SK-N-SH (cell line): ENCODE measurements at regions not wholly inside any gene's neighbourhood (a gene's known extent, or its start where the extent isn't known, plus 50 kb on each side); places are given as distances from the start of the nearest gene placed in this dataset.

Source experiments
- CTCF ChIA-PET: fragments of 300-600, 350-600 bp; formaldehyde crosslinking; extraction: SDS; loops from one replicate; lab custom pipeline; 2021; lab: Yijun Ruan, JAX
- POLR2A ChIA-PET: fragments of 350-600 bp; sonication (Branson Sonifier 250); formaldehyde crosslinking; extraction: SDS; loops from one replicate; lab custom pipeline; 2020; ENCODE audit warnings: antibody characterized with exemption, inconsistent platforms; lab: Yijun Ruan, JAX
- DNase-seq: peaks from one replicate; pipeline ENCODE4 v3.0.0; 2012
- H2AFZ ChIP-seq: fragments of 200-600 bp; sonication (generic); 2 replicates; pipeline ENCODE4 v1.8.1; 2016; ENCODE audit warnings: antibody characterized with exemption, mild to moderate bottlenecking, low read depth
- H3F3A ChIP-seq: fragments of 200-600 bp; sonication (generic); replicated peaks from 2 replicates; pipeline ENCODE3; 2016; ENCODE audit warnings: antibody characterized with exemption, mild to moderate bottlenecking; ENCODE audit not compliant: insufficient read depth
- H3K27ac ChIP-seq, 2 experiments: fragments of 200-500 bp in 1 of 2; fragments of 200-600 bp in 1 of 2; sonication (Bioruptor generic) in 1 of 2; sonication (generic), shearing (Covaris generic) in 1 of 2; 2 replicates each; pipeline versions ENCODE4 v1.5.1 to v1.6.1; 2014 to 2016; ENCODE audit warnings: low read depth in 2 of 2, inconsistent platforms in 1 of 2, low read length in 1 of 2, mild to moderate bottlenecking in 1 of 2, mixed read lengths in 1 of 2
- H3K27me3 ChIP-seq: fragments of 200-600 bp; sonication (generic), shearing (Covaris generic); 2 replicates; pipeline ENCODE4 v1.6.1; 2016; ENCODE audit warnings: mixed run types; ENCODE audit not compliant: insufficient read depth
- H3K36me3 ChIP-seq, 2 experiments: fragments of 200-500 bp in 1 of 2; fragments of 200-600 bp in 1 of 2; sonication (Bioruptor generic) in 1 of 2; sonication (generic) in 1 of 2; replicated peaks in 1 of 2; 2 replicates each; pipeline versions ENCODE3 to v1.5.1; 2014 to 2016; ENCODE audit warnings: low read length in 1 of 2, mild to moderate bottlenecking in 1 of 2; ENCODE audit not compliant: insufficient read depth in 2 of 2, control insufficient read depth in 1 of 2
- H3K4me1 ChIP-seq, 2 experiments: fragments of 200-500 bp in 1 of 2; fragments of 200-600 bp in 1 of 2; sonication (Bioruptor generic) in 1 of 2; sonication (generic), shearing (Covaris generic) in 1 of 2; 2 replicates each; pipeline versions ENCODE4 v1.5.1 to v1.6.1; 2014 to 2016; ENCODE audit warnings: low read depth in 1 of 2, low read length in 1 of 2, mixed run types in 1 of 2; ENCODE audit not compliant: insufficient read depth in 2 of 2, control insufficient read depth in 1 of 2
- H3K4me2 ChIP-seq: fragments of 200-600 bp; sonication (generic), shearing (Covaris generic); 2 replicates; pipeline ENCODE4 v1.6.1; 2017; ENCODE audit warnings: mixed run types
- H3K4me3 ChIP-seq, 2 experiments: fragments of 200-500 bp in 1 of 2; fragments of 200-600 bp in 1 of 2; sonication (Bioruptor generic) in 1 of 2; sonication (generic), shearing (Covaris generic) in 1 of 2; 2 replicates each; pipeline versions ENCODE4 v1.5.1 to v1.8.1; 2014 to 2016; ENCODE audit warnings: low read depth in 2 of 2, inconsistent platforms in 1 of 2, low read length in 1 of 2, mild to moderate bottlenecking in 1 of 2, mixed read lengths in 1 of 2, moderate library complexity in 1 of 2
- H3K79me2 ChIP-seq: fragments of 200-600 bp; sonication (generic); 2 replicates; pipeline ENCODE4 v1.8.1; 2017; ENCODE audit warnings: mild to moderate bottlenecking; ENCODE audit not compliant: insufficient read depth
- H3K9ac ChIP-seq: fragments of 200-600 bp; sonication (generic); 2 replicates; pipeline ENCODE4 v1.6.1; 2017; ENCODE audit warnings: mixed run types
- H3K9me2 ChIP-seq: fragments of 200-600 bp; sonication (generic); 2 replicates; pipeline ENCODE4 v1.6.1; 2017; ENCODE audit warnings: mixed run types
- H3K9me3 ChIP-seq: fragments of 200-600 bp; sonication (generic); 2 replicates; pipeline ENCODE4 v1.6.1; 2017; ENCODE audit warnings: mixed run types, mild to moderate bottlenecking, moderate library complexity
- H4K20me1 ChIP-seq: fragments of 200-600 bp; sonication (generic); 2 replicates; pipeline ENCODE4 v1.6.1; 2017; ENCODE audit warnings: mild to moderate bottlenecking, mixed run types; ENCODE audit not compliant: insufficient read depth
- CHD2 ChIP-seq: fragments of 150-350 bp; IDR thresholded peaks from 2 replicates; pipeline ENCODE4 v1.6.1; 2018; ENCODE audit warnings: low read length; ENCODE audit not compliant: partially characterized antibody
- CTCF ChIP-seq: fragments of 200-600 bp; sonication (generic); IDR thresholded peaks from 2 replicates; pipeline ENCODE4 v1.6.1; 2017; ENCODE audit warnings: antibody characterized with exemption, mild to moderate bottlenecking, moderate library complexity
- ELF1 ChIP-seq: IDR thresholded peaks from 2 replicates; pipeline ENCODE4 v1.4.0; 2012
- EP300 ChIP-seq, 2 experiments: IDR thresholded peaks; 2 replicates each; pipeline versions ENCODE4 v1.4.0 to v1.6.1; 2012; ENCODE audit warnings: borderline replicate concordance in 1 of 2, low read depth in 1 of 2, low read length in 1 of 2
- FOXJ3 ChIP-seq: sonication (generic); formaldehyde crosslinking; IDR thresholded peaks from 2 replicates; pipeline ENCODE4 v1.5.1; 2020; ENCODE audit warnings: mild to moderate bottlenecking, missing genetic modification reagents
- GABPA ChIP-seq: IDR thresholded peaks from 2 replicates; pipeline ENCODE4 v1.4.0; 2012; ENCODE audit warnings: low read depth, mild to moderate bottlenecking
- GATA2 ChIP-seq: sonication (generic); formaldehyde crosslinking; IDR thresholded peaks from 2 replicates; pipeline ENCODE4 v1.5.0; 2020; ENCODE audit warnings: mild to moderate bottlenecking, missing genetic modification reagents
- MEF2A ChIP-seq: IDR thresholded peaks from 2 replicates; pipeline ENCODE4 v1.4.0; 2012; ENCODE audit warnings: low read depth, borderline replicate concordance
- NRF1 ChIP-seq: IDR thresholded peaks from 2 replicates; pipeline ENCODE4 v1.6.1; 2012; ENCODE audit warnings: low read depth, mild to moderate bottlenecking, low read length
- POLR2AphosphoS5 ChIP-seq: IDR thresholded peaks from 2 replicates; pipeline ENCODE4 v1.6.1; 2012; ENCODE audit warnings: low read depth, low read length
- RAD21 ChIP-seq: IDR thresholded peaks from 2 replicates; pipeline ENCODE4 v1.6.1; 2012; ENCODE audit warnings: mild to moderate bottlenecking, low read length
- RFX5 ChIP-seq: IDR thresholded peaks from 2 replicates; pipeline ENCODE4 v1.6.1; 2012; ENCODE audit warnings: mild to moderate bottlenecking, improper control_type of control experiment, low read length
- TAF1 ChIP-seq: IDR thresholded peaks from 2 replicates; pipeline ENCODE4 v1.6.1; 2012; ENCODE audit warnings: low read depth, mild to moderate bottlenecking, low read length, moderate library complexity, borderline replicate concordance
- TCF12 ChIP-seq: IDR thresholded peaks from 2 replicates; pipeline ENCODE4 v1.4.0; 2012
- YY1 ChIP-seq: IDR thresholded peaks from 2 replicates; pipeline ENCODE4 v1.4.0; 2012; ENCODE audit warnings: low read depth, mild to moderate bottlenecking
- ZBTB33 ChIP-seq: IDR thresholded peaks from 2 replicates; pipeline ENCODE4 v1.4.0; 2012; ENCODE audit warnings: low read depth, borderline replicate concordance
- WGBS: methylation state at CpG from one replicate; pipeline ENCODE4 v1.1.6; 2017; ENCODE audit warnings: low lambda C conversion rate; 5-methylcytosine and 5-hydroxymethylcytosine counted together
- TF ChIP-seq, protein P1 (sequence below): IDR thresholded peaks from 2 replicates; pipeline ENCODE4 v1.4.0; 2012; ENCODE audit warnings: low read depth, borderline replicate concordance

DNA sequence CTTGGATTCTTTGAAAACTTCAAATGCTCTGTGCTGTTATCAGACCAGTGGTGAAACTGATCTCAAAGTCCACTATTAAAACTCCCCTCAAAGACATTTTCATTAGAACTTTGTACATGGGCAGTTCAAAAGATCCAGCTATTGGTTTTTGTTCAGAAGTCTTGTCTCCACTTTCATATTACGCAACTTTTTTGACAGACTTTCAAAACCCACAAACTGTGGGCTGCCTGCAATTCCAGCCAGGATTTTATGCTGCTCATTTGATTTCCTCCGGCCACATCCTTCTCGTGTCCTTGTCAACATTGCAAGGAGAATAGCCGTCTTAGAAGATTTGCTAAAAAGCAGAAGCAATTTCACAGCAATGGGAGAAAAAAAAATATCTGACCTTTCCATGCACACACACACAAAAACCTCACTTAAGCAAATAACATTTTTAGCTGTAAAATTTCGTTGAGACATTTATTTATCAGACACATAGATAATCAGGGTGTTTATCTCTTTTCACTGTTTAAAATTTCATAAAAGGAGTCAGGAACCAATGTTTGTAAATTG lies 1990.5 kb downstream of the MAT2B start:
- Histone ChIP-seq H3K4me1 (no peaks in the 10 kb centered on the region), H4K20me1 (no peaks in the 10 kb centered on the region), H3K27me3 (no peaks in the 10 kb centered on the region), H3K9me3 (no peaks in the 10 kb centered on the region), H3K4me2 (no peak overlapping the region), H3K27ac (no peak overlapping the region), H2AFZ (no peak overlapping the region), H3K36me3 (no peaks in the 10 kb centered on the region), H3K9me2 (no peaks in the 10 kb centered on the region), H3K79me2 (no peaks in the 10 kb centered on the region), H3K9ac (no peak overlapping the region), H3K4me3 (no peak overlapping the region), H3F3A (no peaks in the 10 kb centered on the region)
- POLR2A ChIA-PET = no interaction called here
- TF ChIP-seq, protein P1, sequence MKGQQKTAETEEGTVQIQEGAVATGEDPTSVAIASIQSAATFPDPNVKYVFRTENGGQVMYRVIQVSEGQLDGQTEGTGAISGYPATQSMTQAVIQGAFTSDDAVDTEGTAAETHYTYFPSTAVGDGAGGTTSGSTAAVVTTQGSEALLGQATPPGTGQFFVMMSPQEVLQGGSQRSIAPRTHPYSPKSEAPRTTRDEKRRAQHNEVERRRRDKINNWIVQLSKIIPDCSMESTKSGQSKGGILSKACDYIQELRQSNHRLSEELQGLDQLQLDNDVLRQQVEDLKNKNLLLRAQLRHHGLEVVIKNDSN = no peak
- TF ChIP-seq RAD21 (no peak), ZBTB33 (no peak), YY1 (no peak), MEF2A (no peak), EP300 (IDR thresholded peaks at IDR 0.05; ENCODE audit: borderline replicate concordance in 1 of 2, low read depth in 1 of 2, low read length in 1 of 2) (no peak), TAF1 (no peak), CHD2 (no peak), ELF1 (no peak), GABPA (no peak), RFX5 (no peak), GATA2 (CRISPR knock-in tag) (no peak), TCF12 (no peak), FOXJ3 (no peak), POLR2AphosphoS5 (no peak)
- CTCF ChIA-PET = interaction anchor here (0.6 to 1.4 kb wide), 2 partner anchors 11 to 15 kb away, joined by 3 to 4 read pairs; no protein-coding TSS in a partner anchor
- 34% methylated on average over 5 of the region's 5 CpGs for WGBS
- DNase-seq = no peak

DNA sequence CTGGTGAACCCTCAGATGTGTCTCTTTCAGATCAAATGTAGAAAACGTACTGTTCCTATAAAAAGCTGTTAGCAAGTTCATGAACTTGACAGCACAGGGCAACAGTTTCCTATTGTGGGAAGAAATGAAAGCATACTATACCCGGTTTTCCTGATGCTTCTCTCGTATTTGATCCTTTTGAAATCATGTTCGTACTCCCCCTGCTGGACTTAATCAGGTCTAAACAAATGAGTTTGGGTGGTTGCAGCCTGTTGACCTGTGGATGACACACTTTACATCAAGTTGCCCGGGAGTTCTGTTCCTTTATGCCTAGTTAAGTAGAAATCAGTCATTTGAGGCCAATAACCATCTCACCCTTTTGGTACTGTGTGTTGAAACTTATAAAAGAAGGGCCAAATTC lies 1992.3 kb downstream of the MAT2B start:
- peak; percentile 23 for DNase-seq
- Histone ChIP-seq H3K4me3 (peak overlapping the region in 1 of 2 experiments; percentile 33; a peak in 1 of 4 replicates), H3K9me2 (no peaks in the 10 kb centered on the region), H3K9me3 (no peaks in the 10 kb centered on the region), H3F3A (no peaks in the 10 kb centered on the region), H4K20me1 (no peaks in the 10 kb centered on the region), H3K9ac (no peak overlapping the region), H2AFZ (no peak overlapping the region), H3K4me2 (no peak overlapping the region), H3K4me1 (no peaks in the 10 kb centered on the region), H3K27me3 (no peaks in the 10 kb centered on the region), H3K36me3 (no peaks in the 10 kb centered on the region), H3K79me2 (no peaks in the 10 kb centered on the region), H3K27ac (no peak overlapping the region)
- CTCF ChIA-PET = no interaction called here
- no peak for TF ChIP-seq GABPA
- TF ChIP-seq RAD21 = peak; percentile 43; the same call in 1 of the 2 replicates
- TF ChIP-seq, protein P1 = no peak
- TF ChIP-seq NRF1 = no peak
- peak; percentile 44 for TF ChIP-seq CTCF
- WGBS = 27% methylated on average over 5 of the region's 5 CpGs
- POLR2A ChIA-PET = no interaction called here
